ENCODE measurements at regions not wholly inside any gene's neighbourhood (a gene's known extent, or its start where the extent isn't known, plus 50 kb on each side); places are given as distances from the start of the nearest gene placed in this dataset.

DNA sequence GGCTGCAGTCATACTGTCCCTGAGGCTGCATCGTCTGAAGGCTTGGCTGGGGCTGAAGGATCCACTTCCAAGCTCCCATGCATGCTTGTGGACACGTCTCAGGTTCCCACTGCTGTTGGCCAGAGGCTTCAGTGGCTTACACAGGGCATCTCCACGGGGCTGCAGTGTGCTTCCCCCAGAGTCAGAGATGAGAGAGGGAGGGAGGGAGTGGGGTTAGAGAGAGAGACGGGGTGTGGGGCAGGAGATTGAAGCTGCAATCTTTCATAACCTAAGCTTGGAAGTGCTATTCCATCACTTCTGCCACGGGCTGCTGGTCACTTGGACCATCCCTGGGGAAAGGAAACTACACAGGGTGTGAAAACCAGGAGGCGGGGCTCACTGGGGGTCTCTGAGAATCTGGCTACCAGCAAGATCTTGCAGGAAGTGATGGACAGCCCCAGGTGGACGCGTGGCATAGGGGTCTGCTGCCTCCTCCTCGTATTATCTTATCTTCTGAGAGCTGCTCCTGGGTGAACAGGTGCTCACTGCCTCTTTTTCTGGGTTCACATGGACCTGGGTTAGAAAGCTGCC, 63.0 kb upstream of the MYEOV start:
- TF ChIP-seq, protein P1, sequence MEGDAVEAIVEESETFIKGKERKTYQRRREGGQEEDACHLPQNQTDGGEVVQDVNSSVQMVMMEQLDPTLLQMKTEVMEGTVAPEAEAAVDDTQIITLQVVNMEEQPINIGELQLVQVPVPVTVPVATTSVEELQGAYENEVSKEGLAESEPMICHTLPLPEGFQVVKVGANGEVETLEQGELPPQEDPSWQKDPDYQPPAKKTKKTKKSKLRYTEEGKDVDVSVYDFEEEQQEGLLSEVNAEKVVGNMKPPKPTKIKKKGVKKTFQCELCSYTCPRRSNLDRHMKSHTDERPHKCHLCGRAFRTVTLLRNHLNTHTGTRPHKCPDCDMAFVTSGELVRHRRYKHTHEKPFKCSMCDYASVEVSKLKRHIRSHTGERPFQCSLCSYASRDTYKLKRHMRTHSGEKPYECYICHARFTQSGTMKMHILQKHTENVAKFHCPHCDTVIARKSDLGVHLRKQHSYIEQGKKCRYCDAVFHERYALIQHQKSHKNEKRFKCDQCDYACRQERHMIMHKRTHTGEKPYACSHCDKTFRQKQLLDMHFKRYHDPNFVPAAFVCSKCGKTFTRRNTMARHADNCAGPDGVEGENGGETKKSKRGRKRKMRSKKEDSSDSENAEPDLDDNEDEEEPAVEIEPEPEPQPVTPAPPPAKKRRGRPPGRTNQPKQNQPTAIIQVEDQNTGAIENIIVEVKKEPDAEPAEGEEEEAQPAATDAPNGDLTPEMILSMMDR (conservative IDR thresholded peaks at IDR 0.05; ENCODE audit: low read length) = no peak
- TF ChIP-seq EZH2phosphoT487 (IDR thresholded peaks at IDR 0.05; ENCODE audit: borderline replicate concordance) = no peak

Measured in Loucy (cell line).